ENCODE measurements at regions not wholly inside any gene's neighbourhood (a gene's known extent, or its start where the extent isn't known, plus 50 kb on each side); places are given as distances from the start of the nearest gene placed in this dataset.

DNA sequence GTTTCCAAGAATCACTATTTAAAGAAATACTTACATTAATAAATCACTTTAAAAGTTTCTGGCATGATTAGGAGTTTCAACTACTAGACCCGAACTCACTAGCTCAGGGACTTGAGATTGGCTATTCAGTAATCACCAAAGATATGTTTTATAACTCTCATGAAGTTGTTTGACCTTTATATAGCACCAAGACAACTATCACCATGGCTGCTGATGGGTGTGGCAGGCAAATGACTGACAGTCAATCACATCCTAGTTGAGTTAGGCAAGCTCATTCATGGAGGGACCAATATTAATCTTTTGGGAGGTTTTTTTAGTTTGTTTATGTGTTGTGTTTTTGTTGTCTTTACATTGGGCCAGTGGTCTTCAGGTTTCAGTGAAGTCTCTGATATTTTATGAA lies 376.3 kb upstream of the C1orf87 start:
- TF ChIP-seq, protein P1, sequence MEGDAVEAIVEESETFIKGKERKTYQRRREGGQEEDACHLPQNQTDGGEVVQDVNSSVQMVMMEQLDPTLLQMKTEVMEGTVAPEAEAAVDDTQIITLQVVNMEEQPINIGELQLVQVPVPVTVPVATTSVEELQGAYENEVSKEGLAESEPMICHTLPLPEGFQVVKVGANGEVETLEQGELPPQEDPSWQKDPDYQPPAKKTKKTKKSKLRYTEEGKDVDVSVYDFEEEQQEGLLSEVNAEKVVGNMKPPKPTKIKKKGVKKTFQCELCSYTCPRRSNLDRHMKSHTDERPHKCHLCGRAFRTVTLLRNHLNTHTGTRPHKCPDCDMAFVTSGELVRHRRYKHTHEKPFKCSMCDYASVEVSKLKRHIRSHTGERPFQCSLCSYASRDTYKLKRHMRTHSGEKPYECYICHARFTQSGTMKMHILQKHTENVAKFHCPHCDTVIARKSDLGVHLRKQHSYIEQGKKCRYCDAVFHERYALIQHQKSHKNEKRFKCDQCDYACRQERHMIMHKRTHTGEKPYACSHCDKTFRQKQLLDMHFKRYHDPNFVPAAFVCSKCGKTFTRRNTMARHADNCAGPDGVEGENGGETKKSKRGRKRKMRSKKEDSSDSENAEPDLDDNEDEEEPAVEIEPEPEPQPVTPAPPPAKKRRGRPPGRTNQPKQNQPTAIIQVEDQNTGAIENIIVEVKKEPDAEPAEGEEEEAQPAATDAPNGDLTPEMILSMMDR (IDR thresholded peaks at IDR 0.05; ENCODE audit: control extremely low read depth in 1 of 3, insufficient read depth in 1 of 3, low read depth in 1 of 3, low read length in 3 of 3) = no peak
- TF ChIP-seq FOSL1 (IDR thresholded peaks at IDR 0.05; ENCODE audit: insufficient read depth, low read depth, low read length) (no peak), SIN3A (conservative IDR thresholded peaks at IDR 0.05 in 1 of 2, IDR thresholded peaks at IDR 0.05 in 1 of 2; ENCODE audit: low read depth in 1 of 2, low read length in 2 of 2) (no peak), POLR2A (IDR thresholded peaks at IDR 0.05; ENCODE audit: control extremely low read depth in 1 of 2, low read depth in 2 of 2, low read length in 2 of 2) (no peak), EGR1 (IDR thresholded peaks at IDR 0.05; ENCODE audit: borderline replicate concordance, low read depth, low read length) (no peak), POLR2AphosphoS5 (IDR thresholded peaks at IDR 0.05; ENCODE audit: low read depth, low read length) (no peak)
